IMR-90 (cell line): ENCODE measurements at regions not wholly inside any gene's neighbourhood (a gene's known extent, or its start where the extent isn't known, plus 50 kb on each side); places are given as distances from the start of the nearest gene placed in this dataset.

ENCODE experiments used
- ATAC-seq: fragments of 200-7000 bp; cut with Tn5 transposase; 2 replicates; pipeline ENCODE4 v1.9.1; 2020; ENCODE audit warnings: low read depth, mild to moderate bottlenecking, moderate library complexity
- BruUV-seq: library from RNA; stranded (reverse); fragments of 400-500 nt; replicated peaks from 2 replicates; lab custom pipeline; 2021; lab: Mats Ljungman, UMichigan
- CTCF ChIA-PET: fragments of 300-600 bp; formaldehyde crosslinking; extraction: SDS; loops from one replicate; lab custom pipeline; 2021; ENCODE audit warnings: antibody characterized with exemption; lab: Yijun Ruan, JAX
- POLR2A ChIA-PET: fragments of 300-600 bp; sonication (Branson Sonifier 250); formaldehyde crosslinking; loops from one replicate; lab custom pipeline; 2022; ENCODE audit warnings: antibody characterized with exemption; ENCODE audit not compliant: unreplicated experiment; lab: Charles Lee
- DNase-seq: peaks from one replicate; pipeline ENCODE4 v3.0.0; 2013
- H2AFZ ChIP-seq: replicated peaks from 2 replicates; pipeline ENCODE3; 2013; ENCODE audit warnings: low read length, mild to moderate bottlenecking; ENCODE audit not compliant: poor library complexity
- H2AK5ac ChIP-seq: 2 replicates; pipeline ENCODE4 v1.6.1; 2013; ENCODE audit warnings: low read depth, low read length, inconsistent platforms
- H2AK9ac ChIP-seq: replicated peaks from 2 replicates; pipeline ENCODE3; 2013; ENCODE audit warnings: mild to moderate bottlenecking, low read depth, low read length, moderate library complexity; ENCODE audit not compliant: poor library complexity
- H2BK120ac ChIP-seq: 2 replicates; pipeline ENCODE4 v1.6.1; 2013; ENCODE audit warnings: low read depth, low read length, inconsistent platforms
- H2BK15ac ChIP-seq: 3 replicates; pipeline ENCODE4 v1.6.1; 2013; ENCODE audit warnings: low read depth, low read length, inconsistent platforms
- H2BK20ac ChIP-seq: 2 replicates; pipeline ENCODE4 v1.6.1; 2013; ENCODE audit warnings: low read depth, mild to moderate bottlenecking, inconsistent platforms, low read length, moderate library complexity
- H2BK5ac ChIP-seq: 2 replicates; pipeline ENCODE4 v1.6.1; 2013; ENCODE audit warnings: mild to moderate bottlenecking, low read depth, low read length, inconsistent platforms; ENCODE audit not compliant: poor library complexity, severe bottlenecking
- H3K14ac ChIP-seq: replicated peaks from 2 replicates; pipeline ENCODE4 v1.6.1; 2013; ENCODE audit warnings: low read depth, low read length, inconsistent platforms
- H3K18ac ChIP-seq: 2 replicates; pipeline ENCODE4 v1.6.1; 2013; ENCODE audit warnings: low read depth, low read length, control low read depth
- H3K23ac ChIP-seq: 2 replicates; pipeline ENCODE4 v1.6.1; 2013; ENCODE audit warnings: low read depth, low read length, inconsistent platforms
- H3K27ac ChIP-seq: 2 replicates; pipeline ENCODE4 v1.5.1; 2013; ENCODE audit warnings: mild to moderate bottlenecking, control low read depth, low read length; ENCODE audit not compliant: insufficient read depth
- H3K27me3 ChIP-seq: 2 replicates; pipeline ENCODE4 v1.6.1; 2013; ENCODE audit warnings: low read length; ENCODE audit not compliant: control insufficient read depth, insufficient read depth
- H3K36me3 ChIP-seq: 2 replicates; pipeline ENCODE4 v1.6.1; 2013; ENCODE audit warnings: low read length, mixed read lengths; ENCODE audit not compliant: control insufficient read depth, insufficient read depth
- H3K4ac ChIP-seq: 2 replicates; pipeline ENCODE4 v1.6.1; 2013; ENCODE audit warnings: low read depth, low read length, inconsistent platforms
- H3K4me1 ChIP-seq: 2 replicates; pipeline ENCODE4 v1.6.1; 2013; ENCODE audit warnings: low read length, mixed read lengths; ENCODE audit not compliant: control insufficient read depth, insufficient read depth
- H3K4me2 ChIP-seq: 2 replicates; pipeline ENCODE4 v1.6.1; 2013; ENCODE audit warnings: low read depth, mild to moderate bottlenecking, control low read depth, low read length, moderate library complexity
- H3K4me3 ChIP-seq: 2 replicates; pipeline ENCODE4 v1.5.1; 2013; ENCODE audit warnings: low read depth, mild to moderate bottlenecking, control low read depth, low read length, moderate library complexity; ENCODE audit not compliant: insufficient read depth
- H3K56ac ChIP-seq: 2 replicates; pipeline ENCODE4 v1.6.1; 2013; ENCODE audit warnings: low read length, inconsistent platforms; ENCODE audit not compliant: insufficient read depth; ENCODE audit errors: extremely low read depth
- H3K79me1 ChIP-seq, 2 experiments: 2 replicates each; pipeline ENCODE4 v1.6.1; 2013; ENCODE audit warnings: low read length in 2 of 2, inconsistent platforms in 1 of 2, low read depth in 1 of 2
- H3K9ac ChIP-seq: 2 replicates; pipeline ENCODE4 v1.6.1; 2013; ENCODE audit warnings: low read depth, low read length, control low read depth
- H3K9me1 ChIP-seq: 2 replicates; pipeline ENCODE4 v1.6.1; 2013; ENCODE audit warnings: low read length, inconsistent platforms; ENCODE audit not compliant: insufficient read depth
- H3K9me3 ChIP-seq: 2 replicates; pipeline ENCODE4 v1.6.1; 2013; ENCODE audit warnings: low read length; ENCODE audit not compliant: control insufficient read depth, insufficient read depth
- H4K20me1 ChIP-seq: 2 replicates; pipeline ENCODE4 v1.6.1; 2013; ENCODE audit warnings: low read length, inconsistent platforms; ENCODE audit not compliant: insufficient read depth
- H4K5ac ChIP-seq: 2 replicates; pipeline ENCODE4 v1.6.1; 2013; ENCODE audit warnings: mild to moderate bottlenecking, low read depth, low read length, control low read depth
- H4K8ac ChIP-seq, 2 experiments: 2 replicates each; pipeline ENCODE4 v1.6.1; 2013; ENCODE audit warnings: low read depth in 2 of 2, low read length in 2 of 2, control low read depth in 1 of 2, inconsistent platforms in 1 of 2
- H4K91ac ChIP-seq: 2 replicates; pipeline ENCODE4 v1.6.1; 2013; ENCODE audit warnings: low read depth, low read length, inconsistent platforms; ENCODE audit not compliant: insufficient read depth
- MAFK ChIP-seq: IDR thresholded peaks from 2 replicates; pipeline ENCODE4 v1.6.1; 2012; ENCODE audit warnings: low read depth, low read length, improper control_type of control experiment
- RAD21 ChIP-seq: IDR thresholded peaks from 2 replicates; pipeline ENCODE4 v1.6.1; 2012; ENCODE audit warnings: low read length, improper control_type of control experiment
- WGBS, 2 experiments: methylation state at CpG; one replicate each; pipeline versions ENCODE4 v1.1.5 to v1.1.7; 2013; ENCODE audit warnings: missing lambda C conversion rate in 2 of 2; ENCODE audit not compliant: insufficient read length in 1 of 2; ENCODE audit errors: extremely low coverage in 2 of 2; 5-methylcytosine and 5-hydroxymethylcytosine counted together
- dilution Hi-C: fragments of 300-500 bp; cut with HindIII; formaldehyde crosslinking; loops from one replicate; pipeline ENCODE4 v1.14.3; 2018; ENCODE audit warnings: low sequenced_read_pairs; ENCODE audit not compliant: unreplicated experiment
- in situ Hi-C: fragments of 300-500 bp; cut with MboI; formaldehyde crosslinking; loops from 3 replicates; pipeline ENCODE4 v1.14.3; 2019; ENCODE audit warnings: low sequenced_read_pairs, inconsistent platforms, mixed read lengths
- intact Hi-C: fragments of 100-400 bp; cut with micrococcal nuclease; formaldehyde crosslinking; loops from 2 replicates; pipeline ENCODE4 v1.10.0; 2022

DNA sequence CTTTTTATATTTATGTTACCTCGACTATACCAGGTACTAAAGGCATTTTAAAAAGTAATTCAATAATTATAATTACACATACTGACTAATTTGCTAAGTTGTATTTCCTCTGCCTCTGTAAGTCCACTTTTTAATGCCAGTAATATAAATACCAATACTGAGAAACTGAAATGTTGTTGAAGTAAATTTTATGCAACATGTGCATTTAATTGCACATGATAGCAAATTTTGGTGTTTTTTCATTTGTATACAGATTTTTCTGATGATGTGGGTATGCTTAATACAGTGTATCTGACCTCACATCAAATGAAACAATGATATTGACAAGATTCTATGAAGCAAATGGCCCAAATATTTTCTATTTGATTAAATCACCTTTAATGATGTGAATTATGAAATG is 1531.6 kb downstream of the KCNT2 start:
- Histone ChIP-seq H3K9me3 (no peaks in the 10 kb centered on the region), H3K14ac (no peak overlapping the region), H4K20me1 (no peaks in the 10 kb centered on the region), H3K4me1 (no peaks in the 10 kb centered on the region), H3K23ac (no peak overlapping the region), H3K9me1 (no peaks in the 10 kb centered on the region), H3K27ac (no peak overlapping the region), H3K36me3 (no peaks in the 10 kb centered on the region), H2BK20ac (no peak overlapping the region), H4K91ac (no peak overlapping the region), H3K4me3 (no peak overlapping the region), H2BK120ac (no peak overlapping the region), H3K18ac (no peak overlapping the region), H2BK5ac (no peak overlapping the region), H3K4me2 (no peak overlapping the region), H2AFZ (no peak overlapping the region), H2AK9ac (no peak overlapping the region), H2AK5ac (no peak overlapping the region), H3K9ac (no peak overlapping the region), H3K27me3 (no peaks in the 10 kb centered on the region), H3K56ac (no peak overlapping the region), H2BK15ac (no peak overlapping the region), H4K8ac (no peak overlapping the region), H3K4ac (no peak overlapping the region), H4K5ac (no peak overlapping the region), H3K79me1 (no peaks in the 10 kb centered on the region)
- POLR2A ChIA-PET, result no interaction called here
- intact Hi-C loops, result no loop called here
- dilution Hi-C loops, result no loop called here
- no CpG with 5 or more reads among the region's 1 CpG for whole genome bisulfite sequencing, 2 experiments
- no peak for ATAC-seq
- no TSS peak for BruUV-seq
- TF ChIP-seq RAD21 (no peak), MAFK (peak; percentile 69)
- in situ Hi-C loops, result no loop called here
- no peak for DNase-seq
- CTCF ChIA-PET, result no interaction called here
